ENCODE measurements at regions not wholly inside any gene's neighbourhood (a gene's known extent, or its start where the extent isn't known, plus 50 kb on each side); places are given as distances from the start of the nearest gene placed in this dataset.

- ATAC-seq, result no peak
These were observed 151.8 kb upstream of the HEY2 start for GRCh38 chr6:125597411-125598253.

GRCh38 chr6:125598422-125598821 is 151.0 kb upstream of the HEY2 start:
- H3K9me3 Mint-ChIP-seq, result no peaks in the 10 kb centered on the region

More at GRCh38 chr6:125597411-125598253, 151.8 kb upstream of the HEY2 start:
- H3K36me3 Mint-ChIP-seq (ENCODE audit: low read depth), result no peaks in the 10 kb centered on the region
- POLR2A ChIA-PET, result no interaction called here
- peaks cover 5% of the 10 kb centered on the region for H3K27me3 Mint-ChIP-seq
- CTCF ChIA-PET, result no interaction called here
- no peak overlapping the region for H3K27ac Mint-ChIP-seq
- intact Hi-C loops (cut with micrococcal nuclease), result no loop called here
- DNase-seq, result no peak
- no peak overlapping the region for H3K4me3 Mint-ChIP-seq
- no peak for TF ChIP-seq CTCF (IDR thresholded peaks at IDR 0.05)
- H3K9me3 Mint-ChIP-seq, result no peaks in the 10 kb centered on the region
- no peaks in the 10 kb centered on the region for H3K4me1 Mint-ChIP-seq (ENCODE audit: low read depth)

GRCh38 chr6:125604257-125604656 is 145.2 kb upstream of the HEY2 start:
- Mint-ChIP-seq H3K4me3 (no peak overlapping the region), H3K36me3 (ENCODE audit: low read depth) (no peaks in the 10 kb centered on the region), H3K27ac (no peak overlapping the region), H3K27me3 (peaks cover 6% of the 10 kb centered on the region), H3K9me3 (peaks cover 1% of the 10 kb centered on the region), H3K4me1 (ENCODE audit: low read depth) (no peaks in the 10 kb centered on the region)
- no peak for TF ChIP-seq CTCF (IDR thresholded peaks at IDR 0.05)
- DNase-seq (no peak), ATAC-seq (no peak)
- ChIA-PET POLR2A (no interaction called here), CTCF (no interaction called here)
- intact Hi-C loops (cut with micrococcal nuclease), result no loop called here

More at GRCh38 chr6:125598422-125598821, 151.0 kb upstream of the HEY2 start:
- H3K36me3 Mint-ChIP-seq (ENCODE audit: low read depth), result no peaks in the 10 kb centered on the region
- ChIA-PET POLR2A (no interaction called here), CTCF (no interaction called here)
- no peak for TF ChIP-seq CTCF (IDR thresholded peaks at IDR 0.05)
- DNase-seq, result no peak
- H3K4me1 Mint-ChIP-seq (ENCODE audit: low read depth), result no peaks in the 10 kb centered on the region
- H3K4me3 Mint-ChIP-seq, result no peak overlapping the region
- intact Hi-C loops (cut with micrococcal nuclease), result no loop called here
- ATAC-seq, result no peak
- H3K27me3 Mint-ChIP-seq, result peaks cover 5% of the 10 kb centered on the region
- H3K27ac Mint-ChIP-seq, result no peak overlapping the region

GRCh38 chr6:125611573-125612344 is 137.7 kb upstream of the HEY2 start:
- Mint-ChIP-seq H3K4me1 (ENCODE audit: low read depth) (no peaks in the 10 kb centered on the region), H3K27me3 (peaks cover 4% of the 10 kb centered on the region), H3K9me3 (no peaks in the 10 kb centered on the region), H3K36me3 (ENCODE audit: low read depth) (no peaks in the 10 kb centered on the region), H3K4me3 (no peak overlapping the region), H3K27ac (no peak overlapping the region)
- ChIA-PET CTCF (no interaction called here), POLR2A (no interaction called here)
- no peak for TF ChIP-seq CTCF (IDR thresholded peaks at IDR 0.05)
- DNase-seq (no peak), ATAC-seq (no peak)
- intact Hi-C loops (cut with micrococcal nuclease), result no loop called here

GRCh38 chr6:125612345-125612846 is 137.0 kb upstream of the HEY2 start:
- no peaks in the 10 kb centered on the region for H3K4me1 Mint-ChIP-seq (ENCODE audit: low read depth)

More at GRCh38 chr6:125612345-125612846, 137.0 kb upstream of the HEY2 start:
- Mint-ChIP-seq H3K4me3 (no peak overlapping the region), H3K36me3 (ENCODE audit: low read depth) (no peaks in the 10 kb centered on the region), H3K9me3 (no peaks in the 10 kb centered on the region), H3K27me3 (peaks cover 4% of the 10 kb centered on the region), H3K27ac (no peak overlapping the region)
- CTCF ChIA-PET, result no interaction called here
- POLR2A ChIA-PET, result interaction anchor here (0.6 kb wide), 1 partner anchor 1732 kb away, joined by 3 read pairs; no protein-coding TSS in a partner anchor
- TF ChIP-seq CTCF (IDR thresholded peaks at IDR 0.05), result no peak
- intact Hi-C loops (cut with micrococcal nuclease), result no loop called here
- ATAC-seq (no peak), DNase-seq (no peak)
